Neuronal stem cell (in vitro differentiated cells): ENCODE measurements at regions not wholly inside any gene's neighbourhood (a gene's known extent, or its start where the extent isn't known, plus 50 kb on each side); places are given as distances from the start of the nearest gene placed in this dataset.

Experiments
- DNase-seq: peaks from one replicate; pipeline ENCODE4 v3.0.0-alpha.2; 2013; ENCODE audit warnings: low spot score
- H2AFZ ChIP-seq: one replicate; pipeline ENCODE4 v1.6.1; 2013; ENCODE audit warnings: mild to moderate bottlenecking, low read length, inconsistent platforms
- H2AK5ac ChIP-seq: 2 replicates; pipeline ENCODE4 v1.6.1; 2013; ENCODE audit warnings: low read depth, mild to moderate bottlenecking, inconsistent platforms, low read length, moderate library complexity, mixed read lengths
- H2BK120ac ChIP-seq: 2 replicates; pipeline ENCODE4 v1.6.1; 2013; ENCODE audit warnings: low read depth, mild to moderate bottlenecking, inconsistent platforms, low read length, moderate library complexity, mixed read lengths
- H2BK12ac ChIP-seq: one replicate; pipeline ENCODE4 v1.6.1; 2013; ENCODE audit warnings: low read length, inconsistent platforms
- H2BK15ac ChIP-seq: 2 replicates; pipeline ENCODE4 v1.6.1; 2013; ENCODE audit warnings: mild to moderate bottlenecking, low read length, inconsistent platforms, mixed read lengths
- H2BK5ac ChIP-seq: one replicate; pipeline ENCODE4 v1.6.1; 2013; ENCODE audit warnings: inconsistent platforms, mild to moderate bottlenecking, low read length, moderate library complexity
- H3K14ac ChIP-seq: one replicate; pipeline ENCODE4 v1.6.1; 2013; ENCODE audit warnings: low read length, inconsistent platforms
- H3K18ac ChIP-seq: 2 replicates; pipeline ENCODE4 v1.6.1; 2013; ENCODE audit warnings: low read length, inconsistent platforms
- H3K23ac ChIP-seq: 2 replicates; pipeline ENCODE4 v1.6.1; 2013; ENCODE audit warnings: low read depth, mild to moderate bottlenecking, mixed read lengths, low read length, inconsistent platforms; ENCODE audit not compliant: poor library complexity
- H3K27ac ChIP-seq: replicated peaks from 3 replicates; pipeline ENCODE4 v1.5.1; 2013; ENCODE audit warnings: low read length, inconsistent platforms
- H3K27me3 ChIP-seq, 3 experiments: 2 replicates each; pipeline ENCODE4 v1.6.1; 2013; ENCODE audit warnings: low read length in 3 of 3, mild to moderate bottlenecking in 2 of 3, inconsistent platforms in 1 of 3, low read depth in 1 of 3, mixed read lengths in 1 of 3, moderate library complexity in 1 of 3; ENCODE audit not compliant: control insufficient read depth in 3 of 3, insufficient read depth in 3 of 3
- H3K36me3 ChIP-seq, 2 donors: replicated peaks in 1 of 2; 2 replicates each; pipeline ENCODE4 v1.6.1; 2013; ENCODE audit warnings: low read length in 2 of 2; ENCODE audit not compliant: control insufficient read depth in 2 of 2, insufficient read depth in 2 of 2
- H3K4ac ChIP-seq: 2 replicates; pipeline ENCODE4 v1.6.1; 2013; ENCODE audit warnings: inconsistent platforms, mild to moderate bottlenecking, low read length, moderate library complexity
- H3K4me1 ChIP-seq, 2 donors: 1 replicate in 1 of 2; 2 replicates in 1 of 2; pipeline ENCODE4 v1.6.1; 2013; ENCODE audit warnings: low read length in 2 of 2, low read depth in 1 of 2; ENCODE audit not compliant: control insufficient read depth in 2 of 2, insufficient read depth in 1 of 2
- H3K4me2 ChIP-seq: one replicate; pipeline ENCODE4 v1.6.1; 2013; ENCODE audit warnings: mild to moderate bottlenecking, low read length, inconsistent platforms; ENCODE audit not compliant: insufficient read depth, poor library complexity, severe bottlenecking
- H3K4me3 ChIP-seq, 2 donors: 2 replicates each; pipeline ENCODE4 v1.5.1; 2013; ENCODE audit warnings: low read length in 2 of 2, mild to moderate bottlenecking in 2 of 2, inconsistent platforms in 1 of 2, moderate library complexity in 1 of 2
- H3K79me1 ChIP-seq: one replicate; pipeline ENCODE4 v1.6.1; 2013; ENCODE audit warnings: low read depth, mild to moderate bottlenecking, inconsistent platforms, low read length, moderate library complexity
- H3K9ac ChIP-seq: one replicate; pipeline ENCODE4 v1.6.1; 2013; ENCODE audit warnings: mild to moderate bottlenecking, low read depth, low read length, inconsistent platforms; ENCODE audit not compliant: poor library complexity
- H3K9me3 ChIP-seq, 2 donors: replicated peaks in 1 of 2; 2 replicates each; pipeline versions ENCODE3 to v1.6.1; 2013; ENCODE audit warnings: low read length in 2 of 2, mild to moderate bottlenecking in 2 of 2, inconsistent platforms in 1 of 2, low read depth in 1 of 2, mixed read lengths in 1 of 2, moderate library complexity in 1 of 2; ENCODE audit not compliant: control insufficient read depth in 2 of 2, insufficient read depth in 1 of 2
- H4K8ac ChIP-seq: one replicate; pipeline ENCODE4 v1.6.1; 2013; ENCODE audit warnings: low read depth, mild to moderate bottlenecking, inconsistent platforms, low read length, moderate library complexity
- H4K91ac ChIP-seq: one replicate; pipeline ENCODE4 v1.6.1; 2013; ENCODE audit warnings: low read length, low read depth, mild to moderate bottlenecking, inconsistent platforms; ENCODE audit not compliant: poor library complexity
- WGBS, 2 donors: extraction: QIAGEN DNeasy Blood & Tissue Kit; methylation state at CpG; one replicate each; pipeline ENCODE4 v1.1.7; 2013; ENCODE audit warnings: missing lambda C conversion rate in 2 of 2, mixed read lengths in 1 of 2; ENCODE audit not compliant: insufficient read length in 2 of 2, insufficient replicate concordance in 1 of 2; ENCODE audit errors: extremely low coverage in 2 of 2; 5-methylcytosine and 5-hydroxymethylcytosine counted together

DNA sequence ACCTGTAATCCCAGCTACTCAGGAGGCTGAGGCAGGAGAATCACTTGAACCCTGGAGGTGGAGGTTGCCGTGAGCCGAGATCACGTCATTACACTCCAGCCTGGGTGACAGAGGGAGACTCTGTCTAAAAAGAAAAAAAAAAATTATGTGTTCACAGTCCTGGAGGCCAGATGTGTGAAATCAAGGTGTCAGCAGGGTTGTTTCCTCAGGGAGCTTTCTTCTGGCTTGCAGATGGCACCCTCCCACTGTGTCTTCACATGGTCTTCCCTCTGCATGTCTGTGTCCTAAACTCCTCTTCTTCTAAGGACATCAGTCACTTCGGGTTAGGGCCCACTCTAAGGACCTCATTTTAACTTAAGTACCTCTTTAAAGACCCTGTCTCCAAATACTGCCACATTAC is 56.1 kb upstream of the UBE2E1 start:
- no peaks in the 10 kb centered on the region for H3K36me3 ChIP-seq
- no peaks in the 10 kb centered on the region for H3K27me3 ChIP-seq
- no peak overlapping the region for H3K27ac ChIP-seq
- no peak overlapping the region for H3K4ac ChIP-seq
- H2AK5ac ChIP-seq = peak overlapping the region; percentile 56
- no peak overlapping the region for H2BK15ac ChIP-seq
- H2AFZ ChIP-seq = no peak overlapping the region
- no peak overlapping the region for H3K14ac ChIP-seq
- no peak for DNase-seq
- no peaks in the 10 kb centered on the region for H3K79me1 ChIP-seq
- no peaks in the 10 kb centered on the region for H3K9me3 ChIP-seq
- no peak overlapping the region for H3K4me3 ChIP-seq
- H2BK12ac ChIP-seq = no peak overlapping the region
- no peak overlapping the region for H3K23ac ChIP-seq
- H3K4me2 ChIP-seq = no peak overlapping the region
- H2BK120ac ChIP-seq = no peak overlapping the region
- H4K8ac ChIP-seq = no peak overlapping the region
- no peak overlapping the region for H3K9ac ChIP-seq
- WGBS, 2 donors = no CpG with 5 or more reads among the region's 4 CpGs
- H3K4me1 ChIP-seq = peaks cover 13 to 17% of the 10 kb centered on the region in 2 donors
- no peak overlapping the region for H4K91ac ChIP-seq
- no peak overlapping the region for H3K18ac ChIP-seq
- no peak overlapping the region for H2BK5ac ChIP-seq

GRCh38 chr3:23750573-23751210 is 55.1 kb upstream of the UBE2E1 start:
- WGBS, 2 donors = no CpG with 5 or more reads among the region's 11 CpGs
- H3K9ac ChIP-seq = no peak overlapping the region
- H3K14ac ChIP-seq = no peak overlapping the region
- H4K91ac ChIP-seq = peak overlapping the region; percentile 56
- peak overlapping the region; percentile 91 for H3K18ac ChIP-seq
- peak overlapping the region in 1 of 2 donors; percentile 29 for H3K4me3 ChIP-seq
- H2BK5ac ChIP-seq = peak overlapping the region; percentile 17
- no peak for DNase-seq
- H3K27ac ChIP-seq = peak overlapping the region; percentile 54
- no peak overlapping the region for H4K8ac ChIP-seq
- H2AK5ac ChIP-seq = peak overlapping the region; percentile 37
- H3K9me3 ChIP-seq = no peaks in the 10 kb centered on the region
- H3K4me2 ChIP-seq = no peak overlapping the region
- H2BK120ac ChIP-seq = peak overlapping the region; percentile 22
- no peaks in the 10 kb centered on the region for H3K79me1 ChIP-seq
- H3K27me3 ChIP-seq = no peaks in the 10 kb centered on the region
- no peak overlapping the region for H3K4ac ChIP-seq
- peak overlapping the region; percentile 6 for H2BK15ac ChIP-seq
- H3K4me1 ChIP-seq = peaks cover 13 to 17% of the 10 kb centered on the region in 2 donors
- H3K36me3 ChIP-seq = no peaks in the 10 kb centered on the region
- H2AFZ ChIP-seq = peak overlapping the region; percentile 76
- no peak overlapping the region for H2BK12ac ChIP-seq
- no peak overlapping the region for H3K23ac ChIP-seq

- Histone ChIP-seq H3K18ac (peak overlapping the region; percentile 91), H3K23ac (no peak overlapping the region), H2AFZ (peak overlapping the region; percentile 76), H3K27ac (peak overlapping the region; percentile 54), H3K4me2 (peak overlapping the region; percentile 50), H3K4ac (no peak overlapping the region), H2BK120ac (peak overlapping the region; percentile 22), H4K91ac (peak overlapping the region; percentile 56), H3K79me1 (no peaks in the 10 kb centered on the region), H3K9ac (no peak overlapping the region), H2AK5ac (no peak overlapping the region), H3K14ac (no peak overlapping the region), H2BK5ac (peak overlapping the region; percentile 17), H3K36me3 (no peaks in the 10 kb centered on the region), H3K27me3 (no peaks in the 10 kb centered on the region), H2BK12ac (no peak overlapping the region), H3K4me1 (peaks cover 15 to 17% of the 10 kb centered on the region in 2 donors), H2BK15ac (peak overlapping the region; percentile 6), H3K4me3 (peak overlapping the region in 1 of 2 donors; percentile 29), H4K8ac (no peak overlapping the region), H3K9me3 (no peaks in the 10 kb centered on the region)
- WGBS, 2 donors = no CpG with 5 or more reads among the region's 7 CpGs
- peak; percentile 60 for DNase-seq
Measured at GRCh38 chr3:23751212-23751723, 54.5 kb upstream of the UBE2E1 start.

- peak overlapping the region; percentile 67 for H2BK12ac ChIP-seq
- H3K18ac ChIP-seq = peak overlapping the region; percentile 61
- peak overlapping the region; percentile 52 for H2BK15ac ChIP-seq
- H4K91ac ChIP-seq = no peak overlapping the region
- H3K9ac ChIP-seq = no peak overlapping the region
- no peak overlapping the region for H4K8ac ChIP-seq
- no peaks in the 10 kb centered on the region for H3K27me3 ChIP-seq
- H2BK5ac ChIP-seq = no peak overlapping the region
- H3K4ac ChIP-seq = no peak overlapping the region
- H3K4me3 ChIP-seq = no peak overlapping the region
- H3K79me1 ChIP-seq = no peaks in the 10 kb centered on the region
- no peak for DNase-seq
- no peak overlapping the region for H3K4me2 ChIP-seq
- no peaks in the 10 kb centered on the region for H3K36me3 ChIP-seq
- no peak overlapping the region for H3K27ac ChIP-seq
- H3K23ac ChIP-seq = no peak overlapping the region
- H2AK5ac ChIP-seq = peak overlapping the region; percentile 61
- H3K9me3 ChIP-seq = no peaks in the 10 kb centered on the region
- H3K14ac ChIP-seq = no peak overlapping the region
- H2AFZ ChIP-seq = peak overlapping the region; percentile 20
- WGBS, 2 donors = no CpG with 5 or more reads among the region's 3 CpGs
- H2BK120ac ChIP-seq = no peak overlapping the region
- H3K4me1 ChIP-seq = peaks cover 12 to 13% of the 10 kb centered on the region in 2 donors
Measured at GRCh38 chr3:23752126-23752525, 53.6 kb upstream of the UBE2E1 start.
